ENCODE measurements at regions not wholly inside any gene's neighbourhood (a gene's known extent, or its start where the extent isn't known, plus 50 kb on each side); places are given as distances from the start of the nearest gene placed in this dataset.

DNA sequence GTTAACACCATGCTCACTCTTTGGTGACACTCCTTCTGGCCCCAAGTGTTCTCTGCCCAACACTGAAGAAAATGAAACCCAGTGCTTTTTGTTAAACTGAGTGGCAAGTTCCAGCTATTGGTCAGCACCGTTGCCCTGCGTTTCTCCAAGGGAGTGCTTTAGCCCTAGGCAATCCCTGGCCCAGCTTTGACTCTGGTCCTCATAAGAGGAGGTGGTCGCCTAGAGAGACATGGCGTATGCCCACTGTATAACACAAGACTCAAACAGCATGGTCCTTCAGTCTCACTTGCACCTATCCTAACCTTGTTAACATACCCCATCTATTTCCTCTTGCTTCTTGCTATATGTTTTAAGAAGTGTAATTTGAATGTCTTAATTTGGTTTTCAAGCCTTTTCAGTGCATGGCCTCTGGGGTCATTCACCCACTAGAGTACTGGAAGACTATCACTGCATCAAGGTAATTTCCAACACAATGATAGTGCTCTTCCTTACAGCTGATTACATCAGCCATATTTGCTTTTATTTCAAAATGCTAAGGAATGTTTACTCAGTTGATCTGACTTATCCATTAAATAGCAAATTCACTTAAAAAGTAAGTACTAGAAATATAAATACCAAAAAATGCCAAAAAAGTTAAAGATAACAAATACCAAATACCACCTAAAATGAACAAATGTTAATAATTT is 190.5 kb upstream of the SOX21 start:
- Histone ChIP-seq H3K4me1 (ENCODE audit: control insufficient read depth in 1 of 2, insufficient read depth in 2 of 2, low read length in 2 of 2) (no peaks in the 10 kb centered on the region), H2AFZ (ENCODE audit: insufficient read depth, low read depth, low read length, poor library complexity, severe bottlenecking) (no peak overlapping the region), H3K36me3 (replicated peaks in 1 of 2; ENCODE audit: control insufficient read depth in 1 of 2, insufficient read depth in 2 of 2, low read length in 2 of 2) (no peaks in the 10 kb centered on the region), H3K9me3 (replicated peaks in 1 of 2; ENCODE audit: control insufficient read depth in 1 of 2, insufficient read depth in 1 of 2, low read length in 2 of 2) (no peaks in the 10 kb centered on the region), H3K4me3 (replicated peaks in 1 of 3; ENCODE audit: low read depth in 2 of 3, low read length in 3 of 3) (no peak overlapping the region), H3K27me3 (ENCODE audit: control insufficient read depth in 2 of 2, insufficient read depth in 2 of 2, low read length in 2 of 2) (no peaks in the 10 kb centered on the region), H4K20me1 (ENCODE audit: insufficient read depth, low read length) (no peaks in the 10 kb centered on the region), H3K79me2 (ENCODE audit: insufficient read depth, low read length) (no peaks in the 10 kb centered on the region), H3K4me2 (replicated peaks; ENCODE audit: extremely low read depth, low read length, poor library complexity, severe bottlenecking) (no peak overlapping the region), H3K27ac (ENCODE audit: low read depth in 1 of 2, low read length in 2 of 2) (no peak overlapping the region), H3K9ac (ENCODE audit: insufficient read depth, low read length, poor library complexity, severe bottlenecking) (no peak overlapping the region)
- H3K4me1 Mint-ChIP-seq, result no peaks in the 10 kb centered on the region
- no peak overlapping the region for H3K4me3 Mint-ChIP-seq
- H3K9me3 Mint-ChIP-seq, result peaks cover 0 to 1% (median 0%) of the 10 kb centered on the region in 7 donors
- intact Hi-C loops (cut with micrococcal nuclease), result no loop called here
- 90% methylated on average over 2 of the region's 4 CpGs for WGBS (ENCODE audit: insufficient coverage)
- H3K36me3 Mint-ChIP-seq, result no peaks in the 10 kb centered on the region
- no peaks in the 10 kb centered on the region for H3K27me3 Mint-ChIP-seq (ENCODE audit: low read depth in 3 of 3)
- H3K27ac Mint-ChIP-seq, result no peak overlapping the region
- no peak for DNase-seq
- TF ChIP-seq, protein P1, sequence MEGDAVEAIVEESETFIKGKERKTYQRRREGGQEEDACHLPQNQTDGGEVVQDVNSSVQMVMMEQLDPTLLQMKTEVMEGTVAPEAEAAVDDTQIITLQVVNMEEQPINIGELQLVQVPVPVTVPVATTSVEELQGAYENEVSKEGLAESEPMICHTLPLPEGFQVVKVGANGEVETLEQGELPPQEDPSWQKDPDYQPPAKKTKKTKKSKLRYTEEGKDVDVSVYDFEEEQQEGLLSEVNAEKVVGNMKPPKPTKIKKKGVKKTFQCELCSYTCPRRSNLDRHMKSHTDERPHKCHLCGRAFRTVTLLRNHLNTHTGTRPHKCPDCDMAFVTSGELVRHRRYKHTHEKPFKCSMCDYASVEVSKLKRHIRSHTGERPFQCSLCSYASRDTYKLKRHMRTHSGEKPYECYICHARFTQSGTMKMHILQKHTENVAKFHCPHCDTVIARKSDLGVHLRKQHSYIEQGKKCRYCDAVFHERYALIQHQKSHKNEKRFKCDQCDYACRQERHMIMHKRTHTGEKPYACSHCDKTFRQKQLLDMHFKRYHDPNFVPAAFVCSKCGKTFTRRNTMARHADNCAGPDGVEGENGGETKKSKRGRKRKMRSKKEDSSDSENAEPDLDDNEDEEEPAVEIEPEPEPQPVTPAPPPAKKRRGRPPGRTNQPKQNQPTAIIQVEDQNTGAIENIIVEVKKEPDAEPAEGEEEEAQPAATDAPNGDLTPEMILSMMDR (IDR thresholded peaks at IDR 0.05), result no peak

DNA sequence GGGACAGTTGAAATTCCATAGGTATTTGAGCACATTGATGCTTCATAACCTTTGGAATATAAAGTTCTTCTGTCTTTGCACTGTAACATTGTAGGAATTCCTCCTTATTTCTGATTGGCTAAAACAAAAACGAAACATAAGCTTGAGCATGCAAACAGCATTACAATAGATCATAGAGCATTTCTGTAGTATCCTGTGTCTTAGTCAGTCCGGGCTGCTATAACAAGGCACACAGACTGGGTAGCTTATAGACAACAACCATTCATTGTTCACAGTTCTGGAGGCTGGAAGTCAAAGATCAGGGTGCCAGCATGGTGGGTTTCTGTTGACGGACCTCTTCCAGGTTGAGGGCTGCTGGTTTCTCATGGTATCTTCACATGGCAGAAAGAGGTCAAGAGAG is 188.7 kb upstream of the SOX21 start:
- Mint-ChIP-seq H3K4me1 (no peaks in the 10 kb centered on the region), H3K27me3 (ENCODE audit: low read depth in 3 of 3) (peaks cover 0 to 1% (median 0%) of the 10 kb centered on the region in 3 donors), H3K27ac (no peak overlapping the region), H3K36me3 (no peaks in the 10 kb centered on the region), H3K4me3 (no peak overlapping the region), H3K9me3 (peaks cover 0 to 1% (median 0%) of the 10 kb centered on the region in 7 donors)
- H3K4me3 ChIP-seq (replicated peaks in 1 of 3; ENCODE audit: low read depth in 2 of 3, low read length in 3 of 3), result no peak overlapping the region
- WGBS (ENCODE audit: insufficient coverage), result 92% methylated on average over 2 of the region's 3 CpGs
- no peaks in the 10 kb centered on the region for H3K36me3 ChIP-seq (replicated peaks in 1 of 2; ENCODE audit: control insufficient read depth in 1 of 2, insufficient read depth in 2 of 2, low read length in 2 of 2)
- no peak overlapping the region for H2AFZ ChIP-seq (ENCODE audit: insufficient read depth, low read depth, low read length, poor library complexity, severe bottlenecking)
- DNase-seq, result no peak
- intact Hi-C loops (cut with micrococcal nuclease), result no loop called here
- TF ChIP-seq, protein P1 (IDR thresholded peaks at IDR 0.05), result no peak
- no peaks in the 10 kb centered on the region for H4K20me1 ChIP-seq (ENCODE audit: insufficient read depth, low read length)
- no peak overlapping the region for H3K9ac ChIP-seq (ENCODE audit: insufficient read depth, low read length, poor library complexity, severe bottlenecking)
- no peak overlapping the region for H3K27ac ChIP-seq (ENCODE audit: low read depth in 1 of 2, low read length in 2 of 2)
- no peaks in the 10 kb centered on the region for H3K27me3 ChIP-seq (ENCODE audit: control insufficient read depth in 2 of 2, insufficient read depth in 2 of 2, low read length in 2 of 2)
- H3K4me2 ChIP-seq (replicated peaks; ENCODE audit: extremely low read depth, low read length, poor library complexity, severe bottlenecking), result no peak overlapping the region
- no peaks in the 10 kb centered on the region for H3K9me3 ChIP-seq (replicated peaks in 1 of 2; ENCODE audit: control insufficient read depth in 1 of 2, insufficient read depth in 1 of 2, low read length in 2 of 2)
- H3K4me1 ChIP-seq (ENCODE audit: control insufficient read depth in 1 of 2, insufficient read depth in 2 of 2, low read length in 2 of 2), result no peaks in the 10 kb centered on the region
- H3K79me2 ChIP-seq (ENCODE audit: insufficient read depth, low read length), result no peaks in the 10 kb centered on the region

All from CD14-positive monocyte (primary cell).